ENCODE measurements at regions not wholly inside any gene's neighbourhood (a gene's known extent, or its start where the extent isn't known, plus 50 kb on each side); places are given as distances from the start of the nearest gene placed in this dataset.

DNA sequence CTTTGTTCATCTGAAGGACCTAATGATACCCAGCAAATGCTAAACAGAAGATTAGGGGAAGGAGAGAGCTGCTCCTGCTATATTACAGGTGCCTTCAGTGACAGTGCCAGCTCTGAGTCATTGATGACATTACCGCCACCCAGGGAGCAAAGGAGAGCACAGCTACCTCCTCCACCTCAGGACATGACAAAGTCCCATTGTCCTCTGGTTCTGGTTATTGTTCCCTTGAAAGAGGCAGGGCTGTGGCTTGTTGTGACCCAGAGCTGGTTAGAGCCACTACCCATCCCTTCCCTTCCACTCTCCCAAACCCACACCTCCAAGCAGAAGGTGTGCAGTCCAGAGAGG is 363.5 kb upstream of the DUSP10 start (continued):
- TF ChIP-seq, protein P1, sequence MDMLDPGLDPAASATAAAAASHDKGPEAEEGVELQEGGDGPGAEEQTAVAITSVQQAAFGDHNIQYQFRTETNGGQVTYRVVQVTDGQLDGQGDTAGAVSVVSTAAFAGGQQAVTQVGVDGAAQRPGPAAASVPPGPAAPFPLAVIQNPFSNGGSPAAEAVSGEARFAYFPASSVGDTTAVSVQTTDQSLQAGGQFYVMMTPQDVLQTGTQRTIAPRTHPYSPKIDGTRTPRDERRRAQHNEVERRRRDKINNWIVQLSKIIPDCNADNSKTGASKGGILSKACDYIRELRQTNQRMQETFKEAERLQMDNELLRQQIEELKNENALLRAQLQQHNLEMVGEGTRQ (IDR thresholded peaks at IDR 0.05; ENCODE audit: borderline replicate concordance, low read depth, low read length) = no peak
- TF ChIP-seq, protein P2, sequence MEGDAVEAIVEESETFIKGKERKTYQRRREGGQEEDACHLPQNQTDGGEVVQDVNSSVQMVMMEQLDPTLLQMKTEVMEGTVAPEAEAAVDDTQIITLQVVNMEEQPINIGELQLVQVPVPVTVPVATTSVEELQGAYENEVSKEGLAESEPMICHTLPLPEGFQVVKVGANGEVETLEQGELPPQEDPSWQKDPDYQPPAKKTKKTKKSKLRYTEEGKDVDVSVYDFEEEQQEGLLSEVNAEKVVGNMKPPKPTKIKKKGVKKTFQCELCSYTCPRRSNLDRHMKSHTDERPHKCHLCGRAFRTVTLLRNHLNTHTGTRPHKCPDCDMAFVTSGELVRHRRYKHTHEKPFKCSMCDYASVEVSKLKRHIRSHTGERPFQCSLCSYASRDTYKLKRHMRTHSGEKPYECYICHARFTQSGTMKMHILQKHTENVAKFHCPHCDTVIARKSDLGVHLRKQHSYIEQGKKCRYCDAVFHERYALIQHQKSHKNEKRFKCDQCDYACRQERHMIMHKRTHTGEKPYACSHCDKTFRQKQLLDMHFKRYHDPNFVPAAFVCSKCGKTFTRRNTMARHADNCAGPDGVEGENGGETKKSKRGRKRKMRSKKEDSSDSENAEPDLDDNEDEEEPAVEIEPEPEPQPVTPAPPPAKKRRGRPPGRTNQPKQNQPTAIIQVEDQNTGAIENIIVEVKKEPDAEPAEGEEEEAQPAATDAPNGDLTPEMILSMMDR (IDR thresholded peaks at IDR 0.05) = no peak

DNA sequence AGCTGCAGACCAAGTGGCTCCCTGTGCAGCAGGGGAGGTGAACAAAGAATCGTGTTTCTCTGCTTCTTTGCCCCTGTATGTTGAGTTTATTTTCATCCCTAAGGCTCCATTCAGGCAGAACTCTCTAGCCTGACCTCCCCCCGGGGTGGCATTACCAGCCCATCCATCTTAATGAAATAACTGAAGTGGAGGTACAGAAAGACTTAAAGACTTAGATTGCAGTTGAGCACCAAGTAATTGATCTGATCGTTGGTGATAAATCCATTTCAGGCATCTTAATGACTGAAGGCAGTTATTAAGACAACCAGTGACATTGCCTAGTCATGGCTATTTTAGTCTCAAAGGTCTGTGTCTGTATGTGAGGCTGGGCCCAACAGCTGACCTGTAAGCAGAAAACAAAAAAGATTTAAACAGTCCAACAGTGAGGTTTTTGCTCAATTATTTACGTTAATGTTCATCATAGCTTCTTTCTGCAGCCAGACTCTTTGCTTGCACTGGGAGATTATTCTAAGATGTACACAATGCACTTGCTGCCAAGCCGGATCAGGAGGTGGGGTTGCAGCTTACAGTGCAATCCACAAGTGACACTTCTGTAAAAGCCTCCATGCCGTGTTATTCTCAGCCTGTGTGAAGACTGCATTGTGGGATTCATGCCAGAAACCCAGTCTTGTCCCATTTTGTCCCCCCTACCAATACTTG is 363.0 kb upstream of the DUSP10 start:
- H4K20me1 ChIP-seq (ENCODE audit: insufficient read depth) = no peaks in the 10 kb centered on the region
- CTCF ChIA-PET = interaction anchor here (0.7 to 4.2 kb wide), 3 partner anchors 9 to 350 kb away, joined by 3 to 29 read pairs (median 3); no protein-coding TSS in a partner anchor
- H3K4me3 ChIP-seq (ENCODE audit: low read depth in 2 of 2, low read length in 1 of 2) = no peak overlapping the region
- H3K36me3 ChIP-seq (replicated peaks in 1 of 2; ENCODE audit: control insufficient read depth in 1 of 2, insufficient read depth in 2 of 2, low read length in 1 of 2) = no peaks in the 10 kb centered on the region
- no peak overlapping the region for H3K27ac ChIP-seq (ENCODE audit: low read depth in 2 of 2, low read length in 1 of 2)
- POLR2A ChIA-PET = no interaction called here
- no peaks in the 10 kb centered on the region; the same call in 1 of the 2 replicates for H3K27me3 ChIP-seq (ENCODE audit: insufficient read depth)
- H2AFZ ChIP-seq (ENCODE audit: low read depth) = no peak overlapping the region
- H3K4me2 ChIP-seq = no peak overlapping the region
- DNase-seq = no peak
- WGBS (ENCODE audit: low lambda C conversion rate) = 35% methylated on average over 6 of the region's 6 CpGs
- no peaks in the 10 kb centered on the region for H3K79me2 ChIP-seq (ENCODE audit: insufficient read depth)
- TF ChIP-seq TAF1 (IDR thresholded peaks at IDR 0.05; ENCODE audit: borderline replicate concordance, low read depth, low read length) (no peak), POLR2AphosphoS5 (IDR thresholded peaks at IDR 0.05; ENCODE audit: low read depth, low read length) (no peak), RXRA (IDR thresholded peaks at IDR 0.05; ENCODE audit: borderline replicate concordance, low read depth) (no peak), EZH2phosphoT487 (IDR thresholded peaks at IDR 0.05; ENCODE audit: borderline replicate concordance, low read depth) (no peak), NRF1 (IDR thresholded peaks at IDR 0.05; ENCODE audit: low read depth, low read length) (no peak), TCF12 (IDR thresholded peaks at IDR 0.05) (no peak), MXI1 (IDR thresholded peaks at IDR 0.05; ENCODE audit: low read depth, low read length) (no peak), ELF1 (IDR thresholded peaks at IDR 0.05) (no peak)
- TF ChIP-seq, protein P3, sequence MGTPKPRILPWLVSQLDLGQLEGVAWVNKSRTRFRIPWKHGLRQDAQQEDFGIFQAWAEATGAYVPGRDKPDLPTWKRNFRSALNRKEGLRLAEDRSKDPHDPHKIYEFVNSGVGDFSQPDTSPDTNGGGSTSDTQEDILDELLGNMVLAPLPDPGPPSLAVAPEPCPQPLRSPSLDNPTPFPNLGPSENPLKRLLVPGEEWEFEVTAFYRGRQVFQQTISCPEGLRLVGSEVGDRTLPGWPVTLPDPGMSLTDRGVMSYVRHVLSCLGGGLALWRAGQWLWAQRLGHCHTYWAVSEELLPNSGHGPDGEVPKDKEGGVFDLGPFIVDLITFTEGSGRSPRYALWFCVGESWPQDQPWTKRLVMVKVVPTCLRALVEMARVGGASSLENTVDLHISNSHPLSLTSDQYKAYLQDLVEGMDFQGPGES (IDR thresholded peaks at IDR 0.05; ENCODE audit: low read depth, low read length) = no peak
- H3F3A ChIP-seq (replicated peaks; ENCODE audit: insufficient read depth) = no peaks in the 10 kb centered on the region
- H3K9ac ChIP-seq = no peak overlapping the region
- no peaks in the 10 kb centered on the region for H3K9me3 ChIP-seq
- peaks cover 0 to 9% of the 10 kb centered on the region in 2 experiments; a peak in 2 of 4 replicates for H3K4me1 ChIP-seq (ENCODE audit: control insufficient read depth in 1 of 2, insufficient read depth in 2 of 2, low read depth in 1 of 2, low read length in 1 of 2)
- no peaks in the 10 kb centered on the region for H3K9me2 ChIP-seq
